GM21515 (cell line): ENCODE measurements at regions not wholly inside any gene's neighbourhood (a gene's known extent, or its start where the extent isn't known, plus 50 kb on each side); places are given as distances from the start of the nearest gene placed in this dataset.

Experiments used
- ATAC-seq: cut with Tn5 transposase; IDR thresholded peaks from one replicate; pipeline ENCODE4 v1.9.1; 2021; ENCODE audit not compliant: unreplicated experiment

DNA sequence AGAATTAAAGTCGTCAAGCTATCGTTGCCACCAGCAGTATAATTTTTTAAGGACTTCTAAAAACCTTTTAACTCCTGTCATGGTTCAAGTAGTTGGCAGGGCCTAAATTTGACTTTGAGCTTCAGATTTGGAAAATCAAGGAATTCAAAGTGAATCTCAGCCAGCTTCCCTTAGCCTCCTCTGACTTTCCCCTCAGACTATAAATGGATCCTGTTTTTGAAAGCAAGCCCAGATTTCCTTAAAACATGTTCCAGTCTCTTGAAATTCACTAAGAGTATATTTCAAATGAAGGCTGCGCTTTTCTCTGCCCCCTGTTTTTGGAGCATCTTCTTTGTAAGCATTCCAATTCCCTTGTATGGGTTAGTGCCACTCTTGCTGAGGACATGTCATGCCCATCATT, 101.8 kb upstream of the CDH8 start:
- no peak for ATAC-seq

DNA sequence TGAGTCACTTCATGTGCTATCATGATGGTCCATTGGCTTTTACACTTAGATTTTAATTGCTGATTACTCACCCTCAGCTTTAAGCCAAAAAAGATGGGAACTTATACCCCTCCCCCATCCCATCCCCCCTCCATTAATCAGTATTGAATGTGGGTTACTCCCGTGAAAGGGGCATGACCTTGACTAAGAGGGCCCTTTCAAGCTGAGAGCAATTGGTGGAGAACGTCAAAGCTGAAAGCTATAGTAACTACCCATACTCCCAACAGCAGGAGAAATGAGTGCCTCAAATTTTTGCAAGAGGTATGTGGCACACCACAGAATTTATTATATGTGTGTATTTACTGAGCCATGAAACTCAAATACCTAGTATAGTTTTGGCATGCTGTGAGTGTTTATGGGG, 99.7 kb upstream of the CDH8 start:
- no peak for ATAC-seq

DNA sequence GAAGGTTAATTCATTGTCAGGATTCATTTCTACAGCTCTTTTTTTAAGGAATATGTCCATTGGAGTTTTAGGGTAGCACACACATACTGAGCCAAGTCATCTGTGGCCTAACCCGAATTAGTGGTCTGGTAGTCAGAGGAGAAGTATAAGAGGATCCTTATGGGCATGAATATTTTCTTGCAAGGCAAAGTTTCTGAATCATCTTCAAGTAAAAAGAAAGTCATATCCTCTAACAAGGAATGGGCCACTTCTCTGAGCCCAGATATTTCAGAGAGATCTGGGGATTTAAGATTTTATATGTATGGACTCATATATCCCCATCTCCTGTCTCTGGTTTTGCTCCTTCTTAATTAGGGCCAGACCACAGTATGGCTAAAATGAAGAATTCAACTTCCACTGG, 99.2 kb upstream of the CDH8 start:
- no peak for ATAC-seq

DNA sequence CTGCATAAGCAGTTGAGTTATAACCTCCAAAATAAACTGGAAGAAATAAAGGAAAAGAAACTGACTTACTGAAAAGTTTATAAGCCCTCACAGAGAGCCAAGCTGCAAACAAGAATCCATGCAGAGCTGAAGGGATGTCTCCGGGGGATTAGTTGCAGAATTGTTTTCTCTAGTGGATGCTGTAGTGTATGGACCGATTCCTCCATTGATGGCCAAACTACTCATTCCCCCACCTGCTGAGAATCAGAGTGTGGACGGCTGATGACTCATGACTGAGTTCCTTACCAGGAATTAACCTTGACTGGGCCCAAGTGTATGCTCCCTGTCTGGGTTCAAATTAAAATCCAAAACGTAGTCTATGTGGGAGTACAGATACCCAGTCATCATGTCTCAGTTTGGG, 93.9 kb upstream of the CDH8 start:
- no peak for ATAC-seq

DNA sequence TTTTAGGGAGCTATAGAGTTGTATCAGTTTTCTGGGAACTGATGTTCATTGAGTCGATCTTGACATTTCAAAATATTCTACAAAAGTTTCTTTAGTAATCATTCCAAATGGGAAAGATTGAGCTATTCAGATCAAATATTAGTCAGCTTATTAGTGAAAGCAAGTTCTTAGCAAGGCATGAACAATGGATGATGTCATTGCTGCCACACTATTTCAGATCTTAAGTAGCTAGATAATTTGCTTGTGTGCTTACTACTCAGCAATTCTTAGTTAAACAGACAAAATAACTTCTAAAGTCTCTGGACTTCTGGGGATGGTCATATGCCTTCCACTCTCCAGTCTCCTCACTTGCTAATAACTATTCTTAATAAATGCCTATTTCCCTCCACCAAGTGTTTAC, 69.0 kb upstream of the CDH8 start:
- no peak for ATAC-seq

DNA sequence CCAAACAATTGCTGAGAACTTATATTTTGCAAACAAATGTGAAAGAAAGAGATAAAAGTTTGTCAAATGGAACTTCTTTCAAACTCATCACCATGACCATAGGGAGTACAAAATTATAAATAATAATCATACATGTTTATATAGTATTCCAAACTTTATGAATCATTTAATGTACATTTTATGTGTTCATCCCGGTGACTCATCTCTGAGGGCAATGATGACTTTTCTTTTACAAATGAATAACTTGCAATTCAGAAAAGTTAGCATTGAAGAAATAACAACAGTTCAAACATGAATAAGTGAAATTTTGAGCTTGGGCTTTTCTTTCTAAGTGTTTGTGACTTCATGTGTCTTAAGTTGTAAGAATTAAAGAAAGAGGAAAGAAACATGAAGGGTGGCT, 66.3 kb upstream of the CDH8 start:
- ATAC-seq, result no peak

DNA sequence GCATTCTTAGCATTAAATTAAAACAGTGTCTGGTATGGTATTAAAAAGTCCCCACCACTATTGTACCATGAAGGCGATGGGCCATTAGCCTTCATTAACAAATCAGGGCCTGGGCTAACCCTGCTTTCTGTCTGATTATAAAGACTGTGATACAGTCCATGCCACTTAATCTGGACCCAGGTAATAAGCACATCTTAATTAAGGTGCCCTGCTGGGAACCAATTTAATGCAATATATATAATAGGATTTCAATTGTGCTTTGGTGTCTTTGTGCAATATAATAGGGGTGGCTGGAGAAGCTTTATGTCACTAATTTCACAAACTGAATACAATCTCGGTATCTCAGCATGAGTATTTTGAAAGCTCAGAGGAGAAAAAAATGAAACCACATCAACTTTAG, 64.4 kb upstream of the CDH8 start:
- no peak for ATAC-seq

DNA sequence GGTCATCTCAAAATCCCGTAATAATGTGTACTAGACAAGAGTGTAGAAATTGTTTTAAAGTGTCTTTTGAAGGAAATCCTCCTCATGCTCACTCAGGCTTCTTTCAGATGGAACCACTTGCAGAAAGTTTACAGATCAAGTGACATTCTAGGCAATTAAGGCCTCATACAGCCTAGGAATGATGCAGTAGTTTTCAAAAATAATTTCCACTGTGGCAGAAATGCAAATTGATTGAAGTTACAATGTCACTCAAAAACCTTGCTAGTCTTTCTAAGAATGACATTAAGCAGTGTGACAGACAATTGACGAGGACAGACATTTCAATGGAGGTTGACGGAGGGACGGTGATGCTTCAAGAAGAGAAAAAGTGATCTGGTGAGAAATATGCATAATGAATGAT, 53.5 kb upstream of the CDH8 start:
- no peak for ATAC-seq

DNA sequence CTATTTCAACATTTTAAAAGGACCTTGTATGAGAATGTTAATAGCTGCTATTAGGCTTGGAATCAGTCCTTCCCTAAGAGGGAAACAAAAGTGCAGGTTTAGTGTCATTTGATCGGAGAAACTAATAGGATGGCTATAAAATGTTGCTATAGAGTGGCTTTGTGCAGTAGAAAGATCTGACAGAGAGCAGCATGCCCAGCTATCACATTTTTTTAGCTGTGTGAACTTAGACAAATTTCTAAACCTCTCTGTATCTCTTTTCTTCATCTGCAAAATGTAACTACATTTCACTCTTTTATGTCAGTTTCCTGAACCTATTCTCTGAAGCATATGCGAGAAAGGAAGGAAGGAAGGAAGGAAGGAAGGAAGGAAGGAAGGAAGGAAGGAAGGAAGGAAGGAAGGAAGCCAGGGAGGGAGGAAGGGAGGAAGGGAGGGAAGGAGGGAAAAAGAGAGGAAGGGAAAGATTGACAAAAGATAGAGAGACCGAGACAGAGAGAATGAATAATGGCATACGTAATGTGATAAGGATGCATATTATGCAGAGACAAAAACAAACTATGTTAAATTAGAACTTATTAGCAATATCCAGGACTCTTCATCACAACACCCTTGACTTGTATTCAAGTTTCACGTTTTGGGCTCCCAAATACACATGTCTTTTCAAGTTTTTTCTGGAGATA, 52.6 kb upstream of the CDH8 start:
- ATAC-seq, result no peak
